ENCODE measurements at regions not wholly inside any gene's neighbourhood (a gene's known extent, or its start where the extent isn't known, plus 50 kb on each side); places are given as distances from the start of the nearest gene placed in this dataset.

DNA sequence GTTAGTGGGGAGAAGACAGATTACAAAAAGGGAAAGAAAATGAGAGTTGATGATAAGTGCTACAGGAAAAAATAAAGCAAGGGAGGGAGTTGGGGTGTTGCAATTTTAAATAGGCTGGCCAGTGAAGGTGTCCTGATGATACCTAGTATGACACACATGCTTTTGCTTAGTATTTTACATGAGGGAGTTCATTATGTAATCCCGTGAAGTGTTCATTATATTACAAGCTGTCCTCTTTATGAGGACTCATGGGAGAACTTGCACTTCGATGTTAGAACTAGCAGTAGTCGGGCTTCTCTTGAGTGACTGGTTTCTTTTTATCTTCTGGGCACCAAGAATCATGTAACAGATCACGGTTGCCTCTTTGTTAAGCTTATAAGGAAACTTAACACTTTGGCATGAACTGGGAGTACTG is 102.3 kb upstream of the MTPN start:
- Histone ChIP-seq H3K4me1 (no peaks in the 10 kb centered on the region), H3K4me3 (no peak overlapping the region), H3K27ac (no peak overlapping the region), H3K27me3 (no peaks in the 10 kb centered on the region), H3K9me3 (no peaks in the 10 kb centered on the region), H3K36me3 (no peaks in the 10 kb centered on the region)
- no peak for DNase-seq
- ATAC-seq (ENCODE audit: low FRiP score in 2 of 2): no peak
- TF ChIP-seq, protein P1, sequence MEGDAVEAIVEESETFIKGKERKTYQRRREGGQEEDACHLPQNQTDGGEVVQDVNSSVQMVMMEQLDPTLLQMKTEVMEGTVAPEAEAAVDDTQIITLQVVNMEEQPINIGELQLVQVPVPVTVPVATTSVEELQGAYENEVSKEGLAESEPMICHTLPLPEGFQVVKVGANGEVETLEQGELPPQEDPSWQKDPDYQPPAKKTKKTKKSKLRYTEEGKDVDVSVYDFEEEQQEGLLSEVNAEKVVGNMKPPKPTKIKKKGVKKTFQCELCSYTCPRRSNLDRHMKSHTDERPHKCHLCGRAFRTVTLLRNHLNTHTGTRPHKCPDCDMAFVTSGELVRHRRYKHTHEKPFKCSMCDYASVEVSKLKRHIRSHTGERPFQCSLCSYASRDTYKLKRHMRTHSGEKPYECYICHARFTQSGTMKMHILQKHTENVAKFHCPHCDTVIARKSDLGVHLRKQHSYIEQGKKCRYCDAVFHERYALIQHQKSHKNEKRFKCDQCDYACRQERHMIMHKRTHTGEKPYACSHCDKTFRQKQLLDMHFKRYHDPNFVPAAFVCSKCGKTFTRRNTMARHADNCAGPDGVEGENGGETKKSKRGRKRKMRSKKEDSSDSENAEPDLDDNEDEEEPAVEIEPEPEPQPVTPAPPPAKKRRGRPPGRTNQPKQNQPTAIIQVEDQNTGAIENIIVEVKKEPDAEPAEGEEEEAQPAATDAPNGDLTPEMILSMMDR (IDR thresholded peaks at IDR 0.05): no peak
- TF ChIP-seq POLR2A (IDR thresholded peaks at IDR 0.05) (no peak), EP300 (IDR thresholded peaks at IDR 0.05) (no peak), POLR2AphosphoS5 (IDR thresholded peaks at IDR 0.05) (no peak)
- 76 to 83% methylated on average over 4 of the region's 4 CpGs for WGBS, 2 donors

DNA sequence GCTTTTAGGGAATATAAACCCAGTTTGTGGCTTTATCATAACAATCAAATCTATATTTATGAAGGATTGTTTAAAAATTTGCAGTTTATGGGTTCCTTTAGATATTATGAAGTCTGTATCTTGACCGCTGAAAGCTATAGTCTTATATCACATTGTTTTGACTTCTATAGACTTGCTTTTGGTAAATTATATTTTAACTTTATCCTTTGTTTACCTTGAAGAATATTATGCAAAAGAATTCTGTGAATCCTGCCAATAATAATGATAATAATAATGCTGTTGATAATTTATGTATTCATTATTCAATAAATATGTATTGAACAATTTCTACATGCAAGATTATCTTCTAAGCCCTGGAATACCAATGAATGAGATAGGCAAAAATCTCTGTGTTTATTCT is 101.9 kb upstream of the MTPN start:
- TF ChIP-seq EP300 (IDR thresholded peaks at IDR 0.05) (no peak), POLR2AphosphoS5 (IDR thresholded peaks at IDR 0.05) (no peak), POLR2A (IDR thresholded peaks at IDR 0.05) (no peak)
- TF ChIP-seq, protein P1 (IDR thresholded peaks at IDR 0.05): no peak
- 91% methylated on average over 1 of the region's 1 CpG for WGBS, 2 donors

DNA sequence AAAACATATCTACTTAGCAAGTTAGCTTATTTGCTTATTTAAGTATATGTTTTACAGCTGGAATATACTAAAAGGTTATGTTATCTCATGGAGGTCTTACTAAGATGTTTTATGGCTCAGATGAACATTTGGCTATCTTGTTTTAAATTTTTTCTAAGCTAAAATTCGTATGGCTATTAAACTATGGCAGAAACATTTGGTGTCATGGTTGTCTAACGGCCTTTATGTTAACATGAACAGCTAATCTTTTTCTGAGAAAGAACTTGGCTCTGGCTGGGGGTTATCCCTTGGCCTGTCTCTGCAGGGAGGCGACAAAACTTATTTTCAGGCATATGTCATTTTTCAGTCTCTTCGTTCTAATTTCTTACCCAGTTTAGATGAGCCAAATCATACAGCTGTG is 101.5 kb upstream of the MTPN start:
- DNase-seq (no peak), ATAC-seq (ENCODE audit: low FRiP score in 2 of 2) (no peak)
- no peak overlapping the region for H3K27ac ChIP-seq
- no peaks in the 10 kb centered on the region for H3K9me3 ChIP-seq
- H3K4me3 ChIP-seq: no peak overlapping the region
- no peak for TF ChIP-seq POLR2AphosphoS5 (IDR thresholded peaks at IDR 0.05)
- no peak for TF ChIP-seq EP300 (IDR thresholded peaks at IDR 0.05)
- TF ChIP-seq POLR2A (IDR thresholded peaks at IDR 0.05): no peak
- TF ChIP-seq, protein P1 (IDR thresholded peaks at IDR 0.05): no peak
- H3K36me3 ChIP-seq: no peaks in the 10 kb centered on the region
- H3K4me1 ChIP-seq: no peaks in the 10 kb centered on the region
- 70 to 77% methylated on average over 4 of the region's 4 CpGs for WGBS, 2 donors
- H3K27me3 ChIP-seq: no peaks in the 10 kb centered on the region

More for the DNA sequence above, 101.9 kb upstream of the MTPN start:
- no peak for DNase-seq
- Histone ChIP-seq H3K27me3 (no peaks in the 10 kb centered on the region), H3K27ac (no peak overlapping the region), H3K4me1 (no peaks in the 10 kb centered on the region), H3K36me3 (no peaks in the 10 kb centered on the region), H3K9me3 (no peaks in the 10 kb centered on the region), H3K4me3 (no peak overlapping the region)
- ATAC-seq (ENCODE audit: low FRiP score in 2 of 2): no peak

DNA sequence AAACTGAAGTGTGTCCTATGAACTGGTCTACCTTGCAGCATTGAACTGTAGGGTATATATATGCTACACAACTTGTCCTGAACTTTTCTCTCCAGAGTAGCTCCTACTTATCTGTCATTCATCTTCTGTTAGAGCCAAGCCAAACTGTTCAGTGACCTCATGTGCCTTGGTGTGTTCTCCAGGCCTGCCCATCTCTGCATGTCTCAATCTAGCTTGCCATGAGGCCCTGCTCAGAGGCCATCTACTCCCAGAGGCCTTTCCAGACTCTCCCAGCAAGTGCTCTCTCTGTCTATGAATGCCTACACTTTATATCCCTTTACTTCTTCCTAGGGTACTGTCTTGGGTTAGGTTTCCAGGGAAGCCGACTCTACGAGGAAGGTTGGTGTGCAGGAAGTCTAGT is 99.8 kb upstream of the MTPN start:
- no peak for DNase-seq
- no peaks in the 10 kb centered on the region for H3K36me3 ChIP-seq
- TF ChIP-seq POLR2A (IDR thresholded peaks at IDR 0.05) (no peak), POLR2AphosphoS5 (IDR thresholded peaks at IDR 0.05) (no peak), EP300 (IDR thresholded peaks at IDR 0.05) (no peak)
- TF ChIP-seq, protein P1 (IDR thresholded peaks at IDR 0.05): no peak
- H3K4me1 ChIP-seq: no peaks in the 10 kb centered on the region
- no peaks in the 10 kb centered on the region for H3K27me3 ChIP-seq
- no peak overlapping the region for H3K27ac ChIP-seq
- H3K9me3 ChIP-seq: no peaks in the 10 kb centered on the region
- no peak for ATAC-seq (ENCODE audit: low FRiP score in 2 of 2)
- no peak overlapping the region for H3K4me3 ChIP-seq
- 66 to 67% methylated on average over 2 of the region's 2 CpGs for WGBS, 2 donors

DNA sequence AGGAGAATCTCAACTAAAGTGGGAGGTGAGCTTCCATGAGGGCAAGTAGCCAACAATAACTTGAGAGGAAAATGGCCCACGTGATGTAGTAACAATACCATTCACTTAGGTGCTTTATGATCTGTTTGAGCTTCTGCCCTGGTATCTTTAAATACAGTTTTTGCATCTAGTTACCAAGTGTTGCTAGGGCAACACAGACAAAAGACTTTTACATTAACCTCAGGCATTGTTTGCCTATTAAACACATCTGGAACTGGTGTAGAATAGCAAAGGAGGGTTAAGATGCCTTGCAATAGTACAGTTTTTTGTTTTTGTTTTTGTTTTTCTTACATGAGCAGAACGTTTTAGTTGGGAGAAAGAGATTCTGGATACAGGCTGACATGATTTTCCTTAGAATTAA is 97.7 kb upstream of the MTPN start:
- TF ChIP-seq POLR2AphosphoS5 (IDR thresholded peaks at IDR 0.05) (no peak), EP300 (IDR thresholded peaks at IDR 0.05) (no peak), POLR2A (IDR thresholded peaks at IDR 0.05) (no peak)
- TF ChIP-seq, protein P1 (IDR thresholded peaks at IDR 0.05): no peak
- Histone ChIP-seq H3K9me3 (no peaks in the 10 kb centered on the region), H3K36me3 (no peaks in the 10 kb centered on the region), H3K27ac (no peak overlapping the region), H3K4me1 (no peaks in the 10 kb centered on the region), H3K4me3 (no peak overlapping the region), H3K27me3 (no peaks in the 10 kb centered on the region)
- DNase-seq (no peak), ATAC-seq (ENCODE audit: low FRiP score in 2 of 2) (no peak)
- 32 to 39% methylated on average over 2 of the region's 2 CpGs for WGBS, 2 donors

Measured in upper lobe of left lung (tissue), 6 donors.